ENCODE measurements at regions not wholly inside any gene's neighbourhood (a gene's known extent, or its start where the extent isn't known, plus 50 kb on each side); places are given as distances from the start of the nearest gene placed in this dataset.
"Not testable (repeated sequence)": the region's sequence is repeated elsewhere in the genome, so short reads cannot be mapped to it uniquely, and the experiment has no call there.

DNA sequence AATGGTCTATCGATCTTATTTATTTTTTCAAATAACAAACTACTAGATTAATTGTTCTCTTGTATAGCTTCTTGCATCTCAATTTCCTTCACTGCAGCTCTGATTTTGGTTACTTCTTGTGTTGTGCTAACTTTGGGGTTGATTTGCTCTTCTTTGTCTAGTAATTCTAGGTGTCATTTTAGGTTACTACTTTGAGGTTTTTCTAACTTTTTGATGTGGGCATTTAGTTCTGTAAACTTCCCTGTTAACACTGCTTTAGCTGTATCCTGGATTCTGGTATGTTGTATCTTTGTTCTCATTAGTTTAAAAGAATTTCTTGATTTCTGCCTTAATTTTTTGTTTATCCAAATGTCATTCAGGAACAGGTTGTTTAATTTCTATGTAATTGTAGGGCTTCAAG is 1188.0 kb downstream of the DNAJB9 start:
- DNase-seq (ENCODE audit: low spot score): no peak

DNA sequence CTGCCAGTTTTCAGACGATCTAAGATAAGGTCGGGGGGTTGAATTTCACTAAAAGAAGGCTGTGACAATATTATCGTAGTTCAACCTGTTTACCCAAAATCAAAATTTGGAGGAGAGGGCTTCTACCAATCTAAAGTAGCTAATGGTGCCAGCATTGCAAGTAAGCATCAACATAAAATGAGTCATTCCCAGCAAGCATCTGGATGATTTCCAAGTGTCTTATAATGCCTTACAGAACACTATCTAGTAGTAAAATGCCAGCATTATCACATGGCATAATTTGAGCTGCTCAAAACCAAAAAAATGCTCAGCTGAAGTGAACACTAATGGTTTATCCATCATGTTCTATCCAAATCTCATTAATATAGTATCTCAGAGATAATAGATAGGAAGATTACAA is 1193.9 kb downstream of the DNAJB9 start:
- DNase-seq (ENCODE audit: low spot score): no peak

- no peak for DNase-seq (ENCODE audit: low spot score)
Measured at GRCh38 chr7:109772161-109772560, 1202.5 kb downstream of the DNAJB9 start.

DNA sequence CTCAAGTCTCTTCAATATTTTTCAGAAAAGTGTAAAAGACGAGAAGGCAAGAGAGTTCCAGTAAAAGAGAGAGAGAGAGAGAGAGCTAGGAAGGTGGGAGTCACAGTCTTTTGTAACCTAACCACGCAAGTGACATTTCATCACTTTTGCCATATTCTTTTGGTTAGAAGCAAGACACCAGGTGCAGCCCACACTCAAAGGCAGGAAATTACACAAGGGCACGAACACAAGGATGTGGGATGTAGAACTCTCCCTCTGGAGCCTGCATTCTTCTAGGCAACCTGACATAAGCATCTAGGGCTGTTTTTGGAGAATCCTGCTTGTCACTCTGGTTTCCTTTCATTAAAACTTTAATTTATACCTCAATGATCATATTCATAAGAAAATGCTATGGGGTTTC is 1213.1 kb downstream of the DNAJB9 start:
- no peak for DNase-seq (ENCODE audit: low spot score)

GRCh38 chr7:109806548-109806947 is 1236.9 kb downstream of the DNAJB9 start:
- no peak for DNase-seq (ENCODE audit: low spot score)

DNA sequence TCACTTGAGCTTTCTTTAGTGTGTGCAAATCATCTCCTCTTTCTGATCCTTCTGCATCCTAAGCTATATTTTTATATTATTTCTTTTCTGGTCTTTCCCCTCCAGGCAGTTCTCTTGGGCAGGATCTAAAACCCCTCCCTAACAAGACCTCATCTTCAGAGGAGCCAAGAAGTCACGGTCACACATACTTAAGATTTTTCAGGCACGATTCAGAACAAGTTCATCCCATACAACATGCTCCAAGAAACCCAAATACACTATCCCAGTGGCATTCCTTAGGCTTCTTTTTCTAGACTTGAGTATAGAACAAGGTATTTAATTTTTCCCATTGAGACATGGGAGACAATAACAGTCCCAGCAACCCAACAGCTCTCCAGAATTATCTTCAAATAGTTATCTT is 1251.5 kb downstream of the DNAJB9 start:
- DNase-seq (ENCODE audit: low spot score): no peak

DNA sequence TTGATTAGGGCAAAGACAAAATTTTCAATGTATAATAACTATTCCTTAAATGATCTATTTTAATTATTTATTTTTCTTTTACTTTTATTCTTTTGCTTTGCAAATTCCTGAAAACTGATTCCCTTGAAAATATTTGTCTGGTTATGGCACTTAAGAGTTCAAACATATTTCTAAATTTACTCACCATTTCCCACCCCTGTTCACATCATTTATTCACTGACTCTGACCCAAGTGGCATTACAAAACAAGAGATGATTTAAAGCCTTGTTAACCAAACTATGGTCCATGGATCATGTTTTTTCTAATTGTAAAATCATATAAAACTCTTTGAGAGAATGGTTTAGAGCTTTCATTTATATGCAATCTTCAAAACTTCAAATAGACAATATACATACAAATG is 1256.1 kb upstream of the LRRN3 start:
- no peak for DNase-seq (ENCODE audit: low spot score)

DNA sequence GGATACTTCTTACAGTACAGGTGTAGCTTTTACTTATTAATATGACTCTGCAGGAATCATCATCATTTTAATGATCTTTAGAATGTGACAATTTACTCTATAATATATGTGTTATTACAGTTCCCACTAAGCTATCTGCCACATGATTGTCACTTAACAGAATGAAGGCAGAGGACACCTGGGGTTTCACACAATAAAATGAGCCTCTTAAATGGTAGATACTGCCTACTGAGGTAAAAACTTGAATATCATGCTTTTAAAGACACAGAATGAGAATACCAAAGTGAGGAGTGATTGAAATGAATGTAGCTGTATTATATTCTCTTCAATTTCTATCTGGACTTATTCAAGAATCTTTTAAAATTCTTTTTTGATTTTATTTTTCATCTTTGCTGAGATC is 1255.3 kb upstream of the LRRN3 start:
- DNase-seq (ENCODE audit: low spot score): no peak

DNA sequence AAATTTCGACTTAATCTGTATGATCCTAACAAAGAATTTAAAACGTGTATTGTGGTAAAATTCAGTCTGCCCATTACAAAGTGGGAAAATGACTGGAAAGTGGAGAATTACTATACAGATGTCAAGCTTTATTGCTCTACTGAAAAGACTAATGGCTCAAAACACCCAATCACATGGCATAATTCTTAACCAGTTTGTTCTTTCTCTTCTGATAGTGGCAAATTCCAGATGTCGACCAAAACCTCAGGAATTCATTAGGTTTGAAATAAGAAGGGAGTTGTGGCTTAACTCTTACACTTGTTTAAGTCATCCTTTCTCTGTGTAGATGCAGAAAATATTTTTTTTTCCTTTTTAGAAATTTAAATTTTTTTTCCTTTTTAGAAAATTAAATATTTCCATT is 1254.9 kb upstream of the LRRN3 start:
- no peak for DNase-seq (ENCODE audit: low spot score)

DNA sequence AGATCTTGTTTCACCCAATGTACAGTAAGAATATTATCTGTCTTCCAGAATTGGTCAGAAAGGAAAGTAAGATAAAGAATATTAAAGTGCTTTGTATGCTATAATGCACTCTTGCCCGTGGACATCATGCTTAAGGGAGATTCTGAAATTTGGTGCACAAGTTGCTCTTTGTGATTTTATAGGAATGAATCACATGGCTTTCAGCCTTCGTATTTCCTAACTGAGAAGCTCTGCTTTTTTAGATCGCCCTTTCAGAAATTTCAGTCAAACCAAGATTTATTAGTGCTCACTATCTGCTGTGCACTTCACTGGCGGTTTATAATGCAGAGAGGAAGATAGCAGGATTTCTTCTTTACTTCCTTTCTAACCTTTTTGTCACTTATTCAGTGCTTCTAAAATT is 1248.5 kb upstream of the LRRN3 start:
- DNase-seq (ENCODE audit: low spot score): no peak

DNA sequence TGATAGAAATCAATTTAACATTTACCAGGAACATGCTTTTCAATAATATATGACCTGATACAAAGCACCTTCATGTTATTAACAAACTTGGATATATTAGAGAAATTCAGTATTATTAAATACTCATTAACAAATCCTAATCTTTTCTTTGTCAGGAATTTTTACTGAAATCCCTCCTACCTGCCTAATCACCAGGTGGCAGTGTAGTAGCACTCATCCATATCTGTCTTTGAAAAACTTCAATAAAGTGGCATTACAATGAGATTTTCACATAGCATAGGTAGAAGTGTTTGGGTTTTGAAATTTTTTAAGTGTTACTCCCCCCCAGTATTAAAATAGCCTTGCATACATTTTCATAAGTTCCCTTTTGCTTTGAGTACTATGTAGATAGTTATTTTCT is 1246.6 kb upstream of the LRRN3 start:
- peak; percentile 2 for DNase-seq (ENCODE audit: low spot score)

GRCh38 chr7:109864230-109864629 is 1226.7 kb upstream of the LRRN3 start:
- no peak for DNase-seq (ENCODE audit: low spot score)

- DNase-seq (ENCODE audit: low spot score): no peak
Measured at GRCh38 chr7:109868215-109868860, 1222.6 kb upstream of the LRRN3 start.

DNA sequence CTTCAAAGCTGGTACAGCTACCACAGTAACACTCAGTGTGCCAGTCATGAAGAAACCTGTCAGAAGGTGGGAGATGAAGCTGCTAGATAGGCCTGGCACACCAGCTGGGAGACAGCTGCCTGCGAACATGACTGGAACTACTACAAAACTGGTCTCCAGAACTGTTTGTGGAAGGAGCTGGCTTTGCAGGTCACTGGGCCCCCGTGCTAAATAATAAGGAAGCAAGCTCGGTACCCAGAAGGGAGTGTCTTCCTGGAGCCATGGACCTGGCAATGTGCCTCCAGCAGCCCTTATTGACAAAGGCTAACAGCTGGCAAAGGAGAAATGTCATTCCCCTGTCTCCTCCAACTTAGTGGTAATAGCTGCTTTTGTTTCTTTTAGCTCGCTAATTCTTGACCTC is 1217.6 kb upstream of the LRRN3 start:
- no peak for DNase-seq (ENCODE audit: low spot score)

- DNase-seq (ENCODE audit: low spot score): no peak
Measured at GRCh38 chr7:109879287-109879828, 1211.6 kb upstream of the LRRN3 start.

GRCh38 chr7:109890622-109891021 is 1200.3 kb upstream of the LRRN3 start:
- no peak for DNase-seq (ENCODE audit: low spot score)

- DNase-seq (ENCODE audit: low spot score): no peak
Measured at GRCh38 chr7:109893231-109893630, 1197.7 kb upstream of the LRRN3 start.

GRCh38 chr7:109895536-109895935 is 1195.4 kb upstream of the LRRN3 start:
- no peak for DNase-seq (ENCODE audit: low spot score)

GRCh38 chr7:109901926-109902325 is 1189.0 kb upstream of the LRRN3 start:
- no peak for DNase-seq (ENCODE audit: low spot score)

DNA sequence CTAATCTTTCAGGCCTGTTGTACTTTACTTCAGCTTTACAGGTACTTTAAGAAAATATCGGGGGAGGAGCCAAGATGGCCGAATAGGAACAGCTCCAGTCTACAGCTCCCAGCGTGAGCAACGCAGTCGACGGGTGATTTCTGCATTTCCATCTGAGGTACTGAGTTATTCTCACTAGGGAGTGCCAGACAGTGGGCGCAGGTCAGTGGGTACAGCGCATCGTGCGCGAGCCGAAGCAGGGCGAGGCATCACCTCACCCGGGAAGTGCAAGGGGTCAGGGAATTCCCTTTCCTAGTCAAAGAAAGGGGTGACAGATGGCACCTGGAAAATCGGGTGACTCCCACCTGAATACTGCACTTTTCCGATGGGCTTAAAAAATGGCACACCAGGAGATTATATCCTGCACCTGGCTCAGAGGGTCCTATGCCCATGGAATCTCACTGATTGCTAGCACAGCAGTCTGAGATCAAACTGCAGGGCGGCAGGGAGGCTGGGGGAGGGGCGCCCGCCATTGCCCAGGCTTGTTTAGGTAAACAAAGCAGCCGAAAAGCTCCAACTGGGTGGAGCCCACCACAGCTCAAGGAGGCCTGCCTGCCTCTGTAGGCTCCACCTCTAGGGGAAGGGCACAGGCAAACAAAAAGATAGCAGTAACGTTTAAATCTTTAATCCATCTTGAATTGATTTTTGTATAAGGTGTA is 1185.4 kb upstream of the LRRN3 start:
- DNase-seq (ENCODE audit: low spot score): not testable (repeated sequence)

DNA sequence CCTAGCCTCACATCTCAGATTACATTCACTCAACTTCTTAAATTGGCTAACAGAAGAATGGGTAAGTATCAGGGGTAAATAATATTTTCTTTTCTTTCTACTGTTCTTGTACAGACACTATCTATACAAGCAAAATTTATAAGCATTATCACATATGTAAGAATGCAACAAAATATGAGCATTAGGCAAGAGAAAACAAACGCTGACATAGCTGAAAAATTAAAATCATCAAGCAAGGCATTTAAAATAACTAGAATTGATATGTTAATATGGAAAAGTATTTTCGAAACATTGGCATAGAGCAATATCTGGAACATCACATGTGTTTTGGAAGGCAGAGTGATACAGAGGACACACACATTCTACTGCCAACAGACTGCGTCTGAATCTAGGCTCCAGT is 1175.3 kb upstream of the LRRN3 start:
- DNase-seq (ENCODE audit: low spot score): no peak

GRCh38 chr7:109926738-109927137 is 1164.2 kb upstream of the LRRN3 start:
- no peak for DNase-seq (ENCODE audit: low spot score)

- no peak for DNase-seq (ENCODE audit: low spot score)
Measured at GRCh38 chr7:109930049-109930448, 1160.9 kb upstream of the LRRN3 start.

- no peak for DNase-seq (ENCODE audit: low spot score)
Measured at GRCh38 chr7:109939207-109939606, 1151.7 kb upstream of the LRRN3 start.

All from HuH-7.5 (cell line).